Transverse colon (tissue), 4 donors: ENCODE measurements at regions not wholly inside any gene's neighbourhood (a gene's known extent, or its start where the extent isn't known, plus 50 kb on each side); places are given as distances from the start of the nearest gene placed in this dataset.

Experiments
- DNase-seq: peaks from one replicate; pipeline ENCODE4 v3.0.0-alpha.2; 2019
- H3K27ac ChIP-seq, 4 donors: fragments of 200-600 bp; sonication (generic); 2 replicates each; pipeline ENCODE4 v1.5.1; 2016 to 2018; ENCODE audit warnings: inconsistent platforms in 4 of 4
- H3K27me3 ChIP-seq: fragments of 200-600 bp; sonication (generic); 2 replicates; pipeline ENCODE4 v1.5.1; 2017; ENCODE audit warnings: inconsistent platforms
- H3K36me3 ChIP-seq, 4 donors: fragments of 200-600 bp; sonication (generic); 2 replicates each; pipeline ENCODE4 v1.5.1; 2017 to 2019; ENCODE audit warnings: inconsistent platforms in 4 of 4
- H3K4me1 ChIP-seq, 4 donors: fragments of 200-600 bp; sonication (generic); 2 replicates each; pipeline ENCODE4 v1.5.1; 2017 to 2020; ENCODE audit warnings: inconsistent platforms in 4 of 4
- H3K4me3 ChIP-seq, 4 donors: fragments of 200-600 bp; sonication (generic); 1 replicate in 1 of 4; 2 replicates in 3 of 4; pipeline versions ENCODE4 v1.5.1 to v1.6.1; 2017 to 2019; ENCODE audit warnings: inconsistent platforms in 4 of 4
- H3K9me3 ChIP-seq, 2 donors: fragments of 200-600 bp; sonication (generic); 2 replicates each; pipeline ENCODE4 v1.5.1; 2017 to 2019; ENCODE audit warnings: inconsistent platforms in 2 of 2
- CTCF ChIP-seq, 5 experiments: fragments of 200-600 bp in 3 of 5; fragments of 450-650 bp in 2 of 5; sonication (generic) in 3 of 5; IDR thresholded peaks; 1 replicate in 2 of 5; 2 replicates in 3 of 5; pipeline ENCODE4 v1.5.1; 2016 to 2017; ENCODE audit warnings: antibody characterized with exemption in 5 of 5, inconsistent platforms in 3 of 5, mild to moderate bottlenecking in 2 of 5, moderate library complexity in 1 of 5
- EP300 ChIP-seq: sonication (generic); formaldehyde crosslinking; IDR thresholded peaks from one replicate; pipeline ENCODE4 v1.6.1; 2017; ENCODE audit warnings: antibody characterized with exemption, low read depth
- POLR2A ChIP-seq: fragments of 450-650 bp; IDR thresholded peaks from one replicate; pipeline ENCODE4 v1.6.1; 2016; ENCODE audit warnings: antibody characterized with exemption, mild to moderate bottlenecking, moderate library complexity
- POLR2AphosphoS5 ChIP-seq, 3 donors: sonication (generic); formaldehyde crosslinking; IDR thresholded peaks; one replicate each; pipeline ENCODE4 v1.6.1; 2016; ENCODE audit warnings: antibody characterized with exemption in 3 of 3
- WGBS, 2 donors: methylation state at CpG; one replicate each; pipeline ENCODE4 v1.1.5; 2018; ENCODE audit warnings: low coverage in 1 of 2; 5-methylcytosine and 5-hydroxymethylcytosine counted together
- in situ Hi-C, 4 donors: fragments of 200-750 bp; cut with MboI; loops; one replicate each; pipeline versions ENCODE4 v1.15.0 to v1.15.1; 2017; ENCODE audit warnings: low sequenced_read_pairs in 3 of 4, low pct_ligation_motif_present in 1 of 4, low pct_unique_long_range_greater_than_20kb in 1 of 4
- intact Hi-C: fragments of 100-400 bp; cut with DNase I; formaldehyde crosslinking; loops from one replicate; pipeline ENCODE4 v1.15.1; 2023; ENCODE audit warnings: low total_unique reads

GRCh38 chr6:140039364-140039763 lies 664.9 kb upstream of the CITED2 start:
- Histone ChIP-seq H3K27me3 (no peaks in the 10 kb centered on the region), H3K4me3 (no peak overlapping the region), H3K36me3 (no peaks in the 10 kb centered on the region), H3K4me1 (peaks cover 0 to 3% (median 0%) of the 10 kb centered on the region in 4 donors), H3K27ac (no peak overlapping the region), H3K9me3 (no peaks in the 10 kb centered on the region)
- intact Hi-C loops (no loop called here), in situ Hi-C loops (no loop called here)
- no peak for DNase-seq
- WGBS, 2 donors = 77 to 93% methylated on average over 2 of the region's 2 CpGs
- TF ChIP-seq POLR2AphosphoS5 (IDR thresholded peaks at IDR 0.05) (no peak), EP300 (no peak), POLR2A (no peak), CTCF (IDR thresholded peaks at IDR 0.05) (no peak)

- in situ Hi-C loops (no loop called here), intact Hi-C loops (no loop called here)
- no peak overlapping the region for H3K27ac ChIP-seq
- no peaks in the 10 kb centered on the region for H3K36me3 ChIP-seq
- H3K9me3 ChIP-seq = no peaks in the 10 kb centered on the region
- WGBS, 2 donors = 74 to 76% methylated on average over 3 of the region's 3 CpGs
- H3K4me1 ChIP-seq = no peaks in the 10 kb centered on the region
- DNase-seq = no peak
- TF ChIP-seq CTCF (IDR thresholded peaks at IDR 0.05) (no peak), EP300 (no peak), POLR2A (no peak), POLR2AphosphoS5 (IDR thresholded peaks at IDR 0.05) (no peak)
- H3K4me3 ChIP-seq = no peak overlapping the region
- H3K27me3 ChIP-seq = no peaks in the 10 kb centered on the region
Observed at GRCh38 chr6:140036196-140036595, 661.7 kb upstream of the CITED2 start.

GRCh38 chr6:140032189-140032588 lies 657.7 kb upstream of the CITED2 start:
- H3K4me3 ChIP-seq = no peak overlapping the region
- intact Hi-C loops = no loop called here
- no peaks in the 10 kb centered on the region for H3K27me3 ChIP-seq
- no peaks in the 10 kb centered on the region for H3K36me3 ChIP-seq
- H3K27ac ChIP-seq = no peak overlapping the region
- no peak for DNase-seq
- WGBS, 2 donors = 94 to 100% methylated on average over 1 to 2 of the region's 2 CpGs
- H3K9me3 ChIP-seq = no peaks in the 10 kb centered on the region
- no peak for TF ChIP-seq POLR2A
- no peak for TF ChIP-seq CTCF (IDR thresholded peaks at IDR 0.05)
- no peak for TF ChIP-seq POLR2AphosphoS5 (IDR thresholded peaks at IDR 0.05)
- TF ChIP-seq EP300 = no peak
- no peaks in the 10 kb centered on the region for H3K4me1 ChIP-seq
- in situ Hi-C loops = no loop called here

- DNase-seq = no peak
- TF ChIP-seq POLR2A (no peak), POLR2AphosphoS5 (IDR thresholded peaks at IDR 0.05) (no peak), EP300 (no peak), CTCF (IDR thresholded peaks at IDR 0.05) (no peak)
- no peaks in the 10 kb centered on the region for H3K9me3 ChIP-seq
- in situ Hi-C loops (no loop called here), intact Hi-C loops (no loop called here)
- H3K36me3 ChIP-seq = no peaks in the 10 kb centered on the region
- no peak overlapping the region for H3K27ac ChIP-seq
- no peaks in the 10 kb centered on the region for H3K27me3 ChIP-seq
- no peaks in the 10 kb centered on the region for H3K4me1 ChIP-seq
- 72 to 75% methylated on average over 3 of the region's 3 CpGs for WGBS, 2 donors
- no peak overlapping the region for H3K4me3 ChIP-seq
Observed at GRCh38 chr6:140029551-140029950, 655.1 kb upstream of the CITED2 start.
